H9 (cell line): ENCODE measurements at regions not wholly inside any gene's neighbourhood (a gene's known extent, or its start where the extent isn't known, plus 50 kb on each side); places are given as distances from the start of the nearest gene placed in this dataset.
"Not testable (repeated sequence)": the region's sequence is repeated elsewhere in the genome, so short reads cannot be mapped to it uniquely, and the experiment has no call there.

Source experiments
- DNase-seq: peaks from one replicate; pipeline ENCODE4 v3.0.0-alpha.2; 2017
- H2AFZ ChIP-seq: one replicate; pipeline ENCODE4 v1.6.1; 2013; ENCODE audit warnings: mild to moderate bottlenecking, low read length, control low read depth, moderate library complexity
- H2AK5ac ChIP-seq: 2 replicates; pipeline ENCODE4 v1.6.1; 2013; ENCODE audit warnings: low read length, control low read depth, mixed read lengths; ENCODE audit not compliant: insufficient read length
- H2BK120ac ChIP-seq: one replicate; pipeline ENCODE4 v1.6.1; 2013; ENCODE audit warnings: low read depth, mild to moderate bottlenecking, low read length, control low read depth, inconsistent platforms; ENCODE audit not compliant: poor library complexity, severe bottlenecking
- H2BK12ac ChIP-seq: 2 replicates; pipeline ENCODE4 v1.6.1; 2013; ENCODE audit warnings: low read length, control low read depth, mixed read lengths, low read depth; ENCODE audit not compliant: insufficient read length
- H2BK15ac ChIP-seq: 2 replicates; pipeline ENCODE4 v1.6.1; 2013; ENCODE audit warnings: low read depth, low read length, control low read depth
- H2BK20ac ChIP-seq: one replicate; pipeline ENCODE4 v1.6.1; 2013; ENCODE audit warnings: low read depth, mild to moderate bottlenecking, low read length, control low read depth, inconsistent platforms; ENCODE audit not compliant: poor library complexity, severe bottlenecking
- H2BK5ac ChIP-seq: 2 replicates; pipeline ENCODE4 v1.6.1; 2013; ENCODE audit warnings: low read length, control low read depth, mixed read lengths; ENCODE audit not compliant: insufficient read length
- H3K14ac ChIP-seq: 2 replicates; pipeline ENCODE4 v1.6.1; 2013; ENCODE audit warnings: low read length, control low read depth; ENCODE audit not compliant: insufficient read depth
- H3K18ac ChIP-seq: 2 replicates; pipeline ENCODE4 v1.6.1; 2013; ENCODE audit warnings: low read depth, mild to moderate bottlenecking, mixed read lengths, low read length, control low read depth; ENCODE audit not compliant: insufficient read length
- H3K23ac ChIP-seq: 2 replicates; pipeline ENCODE4 v1.6.1; 2013; ENCODE audit warnings: low read length, control low read depth, mixed read lengths, low read depth; ENCODE audit not compliant: insufficient read length
- H3K23me2 ChIP-seq: 2 replicates; pipeline ENCODE4 v1.6.1; 2013; ENCODE audit warnings: low read depth, mild to moderate bottlenecking, mixed read lengths, low read length, control low read depth; ENCODE audit not compliant: insufficient read length, poor library complexity, severe bottlenecking
- H3K27ac ChIP-seq: 2 replicates; pipeline ENCODE4 v1.5.1; 2013; ENCODE audit warnings: low read length, control low read depth, mixed read lengths, low read depth; ENCODE audit not compliant: insufficient read length
- H3K27me3 ChIP-seq: 2 replicates; pipeline ENCODE4 v1.6.1; 2013; ENCODE audit warnings: low read length, control low read depth, inconsistent platforms; ENCODE audit not compliant: insufficient read depth
- H3K4ac ChIP-seq: 2 replicates; pipeline ENCODE4 v1.6.1; 2013; ENCODE audit warnings: low read depth, mild to moderate bottlenecking, control low read depth, inconsistent platforms, low read length, moderate library complexity
- H3K4me1 ChIP-seq: 2 replicates; pipeline ENCODE4 v1.6.1; 2013; ENCODE audit warnings: low read length, control low read depth, inconsistent platforms; ENCODE audit not compliant: insufficient read depth
- H3K4me2 ChIP-seq: 2 replicates; pipeline ENCODE4 v1.6.1; 2013; ENCODE audit warnings: low read length, control low read depth, mixed read lengths; ENCODE audit not compliant: insufficient read length, insufficient read depth
- H3K56ac ChIP-seq: 2 replicates; pipeline ENCODE4 v1.6.1; 2013; ENCODE audit warnings: low read depth, mild to moderate bottlenecking, mixed read lengths, low read length, control low read depth; ENCODE audit not compliant: insufficient read length
- H3K79me1 ChIP-seq: 2 replicates; pipeline ENCODE4 v1.6.1; 2013; ENCODE audit warnings: low read depth, mild to moderate bottlenecking, moderate library complexity, low read length, control low read depth, inconsistent platforms; ENCODE audit not compliant: insufficient read depth, poor library complexity, severe bottlenecking
- H3K79me2 ChIP-seq: 2 replicates; pipeline ENCODE4 v1.6.1; 2013; ENCODE audit warnings: low read length, control low read depth, inconsistent platforms; ENCODE audit not compliant: insufficient read depth
- H3K9ac ChIP-seq: 2 replicates; pipeline ENCODE4 v1.6.1; 2013; ENCODE audit warnings: low read length, control low read depth, mixed read lengths; ENCODE audit not compliant: insufficient read length; ENCODE audit errors: extremely low read depth
- H3K9me3 ChIP-seq: one replicate; pipeline ENCODE4 v1.6.1; 2013; ENCODE audit warnings: low read depth, low read length, inconsistent platforms; ENCODE audit not compliant: control insufficient read depth
- H3T11ph ChIP-seq: one replicate; pipeline ENCODE4 v1.6.1; 2013; ENCODE audit warnings: mild to moderate bottlenecking, low read length, control low read depth, inconsistent platforms
- H4K20me1 ChIP-seq: one replicate; pipeline ENCODE4 v1.6.1; 2013; ENCODE audit not compliant: control insufficient read depth, insufficient read length, insufficient read depth
- H4K5ac ChIP-seq: 2 replicates; pipeline ENCODE4 v1.6.1; 2013; ENCODE audit warnings: low read depth, mild to moderate bottlenecking, mixed read lengths, low read length, control low read depth; ENCODE audit not compliant: insufficient read length
- H4K8ac ChIP-seq: replicated peaks from 2 replicates; pipeline ENCODE4 v1.6.1; 2013; ENCODE audit warnings: low read length, control low read depth, mixed read lengths, low read depth; ENCODE audit not compliant: insufficient read length
- H4K91ac ChIP-seq: 2 replicates; pipeline ENCODE4 v1.6.1; 2013; ENCODE audit warnings: low read depth, mild to moderate bottlenecking, moderate library complexity, mixed read lengths, low read length, control low read depth; ENCODE audit not compliant: insufficient read length
- H3K27ac Mint-ChIP-seq, 3 experiments: 2 replicates in 2 of 3; 3 replicates in 1 of 3; pipeline ENCODE4 v1.8.0; 2020 to 2021; ENCODE audit warnings: mixed read lengths in 3 of 3, mild to moderate bottlenecking in 1 of 3, moderate library complexity in 1 of 3
- H3K27me3 Mint-ChIP-seq: 2 replicates; pipeline ENCODE4 v1.8.0; 2021; ENCODE audit warnings: low read depth, mild to moderate bottlenecking, moderate library complexity, mixed read lengths
- H3K36me3 Mint-ChIP-seq, 3 experiments: 2 replicates in 2 of 3; 3 replicates in 1 of 3; pipeline ENCODE4 v1.8.0; 2020 to 2021; ENCODE audit warnings: low read depth in 3 of 3, mixed read lengths in 3 of 3; ENCODE audit not compliant: insufficient read depth in 1 of 3
- H3K4me1 Mint-ChIP-seq, 2 experiments: 2 replicates each; pipeline ENCODE4 v1.8.0; 2020; ENCODE audit warnings: mixed read lengths in 2 of 2
- H3K4me3 Mint-ChIP-seq, 2 experiments: 2 replicates in 1 of 2; 3 replicates in 1 of 2; pipeline ENCODE4 v1.8.0; 2020 to 2021; ENCODE audit warnings: mild to moderate bottlenecking in 2 of 2, mixed read lengths in 2 of 2, moderate library complexity in 1 of 2
- H3K9me3 Mint-ChIP-seq, 2 experiments: 2 replicates in 1 of 2; 3 replicates in 1 of 2; pipeline ENCODE4 v1.8.0; 2020; ENCODE audit warnings: mild to moderate bottlenecking in 2 of 2, mixed read lengths in 2 of 2, moderate library complexity in 1 of 2
- WGBS: extraction: QIAGEN DNeasy Blood & Tissue Kit; methylation state at CpG from one replicate; pipeline ENCODE4 v1.1.7; 2013; ENCODE audit warnings: missing lambda C conversion rate, low lambda C conversion rate, mixed read lengths; ENCODE audit not compliant: insufficient read length; ENCODE audit errors: extremely low coverage; 5-methylcytosine and 5-hydroxymethylcytosine counted together
- TF ChIP-seq, protein P1 (sequence below): fragments of 200-600 bp; sonication (generic); conservative IDR thresholded peaks from 3 replicates; pipeline ENCODE4 v1.8.0; 2021; ENCODE audit warnings: antibody characterized with exemption, mild to moderate bottlenecking

DNA sequence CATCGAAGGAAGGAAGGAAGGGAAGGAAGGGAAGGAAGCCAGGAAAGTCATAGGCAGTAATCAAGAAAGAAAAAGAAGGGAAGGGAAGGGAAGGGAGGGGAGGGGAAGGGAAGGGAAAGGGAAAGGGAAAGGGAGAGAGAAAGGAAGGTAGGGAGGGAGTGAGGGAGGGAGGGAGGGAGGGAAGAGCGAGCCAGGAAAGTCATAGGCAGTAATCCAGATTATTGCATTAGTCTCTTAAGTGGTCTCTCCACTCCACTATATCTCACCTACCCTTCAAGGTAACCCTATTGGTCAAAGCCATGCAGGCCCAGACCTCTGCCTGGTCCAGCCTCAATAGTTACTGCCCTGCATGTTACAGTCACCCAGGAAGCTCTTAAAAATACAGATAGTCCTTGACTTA is 106.2 kb upstream of the RAP2B start:
- Histone ChIP-seq H3K14ac (no peak overlapping the region), H3K9me3 (no peaks in the 10 kb centered on the region), H2BK5ac (no peak overlapping the region), H3K4me2 (no peak overlapping the region), H3K27me3 (no peaks in the 10 kb centered on the region), H3K4ac (no peak overlapping the region), H2AFZ (no peak overlapping the region), H3K9ac (no peak overlapping the region), H2BK120ac (no peak overlapping the region), H2AK5ac (no peak overlapping the region), H3K23ac (no peak overlapping the region), H3K23me2 (no peaks in the 10 kb centered on the region), H3K56ac (no peak overlapping the region), H3K79me1 (no peaks in the 10 kb centered on the region), H3K79me2 (no peaks in the 10 kb centered on the region), H4K20me1 (no peaks in the 10 kb centered on the region), H3K27ac (no peak overlapping the region), H2BK15ac (no peak overlapping the region), H4K91ac (no peak overlapping the region), H3T11ph (no peak overlapping the region), H4K8ac (no peak overlapping the region), H2BK12ac (no peak overlapping the region), H2BK20ac (no peak overlapping the region), H3K18ac (no peak overlapping the region), H4K5ac (no peak overlapping the region), H3K4me1 (no peaks in the 10 kb centered on the region)
- H3K4me1 Mint-ChIP-seq = no peaks in the 10 kb centered on the region; a peak in 1 of 4 replicates
- no CpG with 5 or more reads among the region's 2 CpGs for WGBS
- H3K9me3 Mint-ChIP-seq = no peaks in the 10 kb centered on the region
- no peak overlapping the region for H3K27ac Mint-ChIP-seq
- H3K4me3 Mint-ChIP-seq = no peak overlapping the region
- no peak for DNase-seq
- H3K27me3 Mint-ChIP-seq = no peaks in the 10 kb centered on the region
- H3K36me3 Mint-ChIP-seq = no peaks in the 10 kb centered on the region
- TF ChIP-seq, protein P1, sequence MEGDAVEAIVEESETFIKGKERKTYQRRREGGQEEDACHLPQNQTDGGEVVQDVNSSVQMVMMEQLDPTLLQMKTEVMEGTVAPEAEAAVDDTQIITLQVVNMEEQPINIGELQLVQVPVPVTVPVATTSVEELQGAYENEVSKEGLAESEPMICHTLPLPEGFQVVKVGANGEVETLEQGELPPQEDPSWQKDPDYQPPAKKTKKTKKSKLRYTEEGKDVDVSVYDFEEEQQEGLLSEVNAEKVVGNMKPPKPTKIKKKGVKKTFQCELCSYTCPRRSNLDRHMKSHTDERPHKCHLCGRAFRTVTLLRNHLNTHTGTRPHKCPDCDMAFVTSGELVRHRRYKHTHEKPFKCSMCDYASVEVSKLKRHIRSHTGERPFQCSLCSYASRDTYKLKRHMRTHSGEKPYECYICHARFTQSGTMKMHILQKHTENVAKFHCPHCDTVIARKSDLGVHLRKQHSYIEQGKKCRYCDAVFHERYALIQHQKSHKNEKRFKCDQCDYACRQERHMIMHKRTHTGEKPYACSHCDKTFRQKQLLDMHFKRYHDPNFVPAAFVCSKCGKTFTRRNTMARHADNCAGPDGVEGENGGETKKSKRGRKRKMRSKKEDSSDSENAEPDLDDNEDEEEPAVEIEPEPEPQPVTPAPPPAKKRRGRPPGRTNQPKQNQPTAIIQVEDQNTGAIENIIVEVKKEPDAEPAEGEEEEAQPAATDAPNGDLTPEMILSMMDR = no peak

DNA sequence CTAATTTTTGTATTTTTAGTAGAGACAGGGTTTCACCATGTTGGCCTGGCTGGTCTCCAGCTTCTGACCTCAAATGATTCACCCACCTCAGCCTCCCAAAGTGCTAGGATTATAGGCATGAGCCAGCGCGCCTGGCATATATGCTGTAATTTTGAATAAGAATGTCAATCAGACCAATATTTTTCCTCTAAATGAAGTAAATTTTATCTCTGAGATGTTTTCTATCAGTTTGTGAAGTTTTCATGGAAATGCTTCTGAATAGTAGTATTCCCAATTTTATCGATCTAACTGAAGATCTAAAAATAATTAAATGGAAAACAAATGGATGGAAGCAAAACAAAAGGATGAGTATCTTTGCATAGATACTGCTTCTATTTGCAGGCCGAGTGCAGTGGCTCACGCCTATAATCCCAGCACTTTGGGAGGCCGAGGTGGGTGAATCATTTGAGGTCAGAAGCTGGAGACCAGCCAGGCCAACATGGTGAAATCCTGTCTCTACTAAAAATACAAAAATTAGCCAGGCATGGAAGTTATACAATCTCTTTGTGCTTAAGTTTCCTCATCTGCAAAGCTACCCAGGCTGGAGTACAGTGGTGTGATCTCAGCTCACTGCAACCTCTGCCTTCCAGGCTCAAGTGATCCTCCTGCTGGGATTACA is 103.9 kb upstream of the RAP2B start:
- H3K9me3 ChIP-seq, H4K20me1 ChIP-seq, H4K5ac ChIP-seq, H3K9ac ChIP-seq, H3K4me2 ChIP-seq, H3K23me2 ChIP-seq, H2AK5ac ChIP-seq, H2BK15ac ChIP-seq, H3K4me1 Mint-ChIP-seq, H4K91ac ChIP-seq, H4K8ac ChIP-seq, H3K4me1 ChIP-seq, H3K14ac ChIP-seq, H3K56ac ChIP-seq, H3K27ac Mint-ChIP-seq, H3K36me3 Mint-ChIP-seq, H3K4ac ChIP-seq, H2BK12ac ChIP-seq, H3K18ac ChIP-seq, H2BK120ac ChIP-seq, H3K9me3 Mint-ChIP-seq, H3K27me3 ChIP-seq, H3K79me2 ChIP-seq, H3K23ac ChIP-seq, H3K4me3 Mint-ChIP-seq, H2BK20ac ChIP-seq, DNase-seq, H3K79me1 ChIP-seq, H2AFZ ChIP-seq, H2BK5ac ChIP-seq, H3K27ac ChIP-seq, H3T11ph ChIP-seq, H3K27me3 Mint-ChIP-seq: not testable (repeated sequence)
- no CpG with 5 or more reads among the region's 6 CpGs for WGBS
